ENCODE measurements at regions not wholly inside any gene's neighbourhood (a gene's known extent, or its start where the extent isn't known, plus 50 kb on each side); places are given as distances from the start of the nearest gene placed in this dataset.
"Not testable (repeated sequence)": the region's sequence is repeated elsewhere in the genome, so short reads cannot be mapped to it uniquely, and the experiment has no call there.

- no peak for DNase-seq
Measured at GRCh38 chr13:62377838-62378237, 962.2 kb upstream of the PCDH20 start.

- no peak for DNase-seq
Measured at GRCh38 chr13:62375653-62376052, 960.0 kb upstream of the PCDH20 start.

- no peak for DNase-seq
Measured at GRCh38 chr13:62371737-62372136, 956.1 kb upstream of the PCDH20 start.

- DNase-seq = not testable (repeated sequence)
Measured at GRCh38 chr13:62367971-62368370, 952.3 kb upstream of the PCDH20 start.

GRCh38 chr13:62360609-62361008 lies 945.0 kb upstream of the PCDH20 start:
- DNase-seq = no peak

- no peak for DNase-seq
Measured at GRCh38 chr13:62358646-62358932, 942.9 kb upstream of the PCDH20 start.

GRCh38 chr13:62357887-62358645 lies 942.4 kb upstream of the PCDH20 start:
- DNase-seq = no peak

GRCh38 chr13:62356977-62357376 lies 941.3 kb upstream of the PCDH20 start:
- no peak for DNase-seq

- no peak for DNase-seq
Measured at GRCh38 chr13:62337109-62337880, 921.6 kb upstream of the PCDH20 start.

- DNase-seq = no peak
Measured at GRCh38 chr13:62336507-62336906, 920.9 kb upstream of the PCDH20 start.

- no peak for DNase-seq
Measured at GRCh38 chr13:62333466-62333865, 917.8 kb upstream of the PCDH20 start.

GRCh38 chr13:62331384-62331783 lies 915.7 kb upstream of the PCDH20 start:
- no peak for DNase-seq

GRCh38 chr13:62327367-62327766 lies 911.7 kb upstream of the PCDH20 start:
- no peak for DNase-seq

- DNase-seq = no peak
Measured at GRCh38 chr13:62324842-62325241, 909.2 kb upstream of the PCDH20 start.

- DNase-seq = no peak
Measured at GRCh38 chr13:62321895-62322294, 906.2 kb upstream of the PCDH20 start.

- no peak for DNase-seq
Measured at GRCh38 chr13:62321139-62321538, 905.5 kb upstream of the PCDH20 start.

GRCh38 chr13:62320129-62321108 lies 904.8 kb upstream of the PCDH20 start:
- no peak for DNase-seq

GRCh38 chr13:62309904-62310303 lies 894.3 kb upstream of the PCDH20 start:
- no peak for DNase-seq

- DNase-seq = no peak
Measured at GRCh38 chr13:62305756-62306155, 890.1 kb upstream of the PCDH20 start.

- DNase-seq = no peak
Measured at GRCh38 chr13:62302341-62302740, 886.7 kb upstream of the PCDH20 start.

GRCh38 chr13:62299988-62300387 lies 884.3 kb upstream of the PCDH20 start:
- no peak for DNase-seq

GRCh38 chr13:62296812-62297211 lies 881.2 kb upstream of the PCDH20 start:
- no peak for DNase-seq

GRCh38 chr13:62294244-62294643 lies 878.6 kb upstream of the PCDH20 start:
- DNase-seq = no peak

Data from stimulated activated CD4-positive, alpha-beta T cell treated with anti-CD3 and anti-CD28 coated beads, Interleukin-4, amount 100 ng/mL, for 24 hours (primary cell).